Fibroblast of lung (primary cell): ENCODE measurements at regions not wholly inside any gene's neighbourhood (a gene's known extent, or its start where the extent isn't known, plus 50 kb on each side); places are given as distances from the start of the nearest gene placed in this dataset.

Experiments used
- DNase-seq, 2 donors: peaks; one replicate each; pipeline versions ENCODE4 v3.0.0 to v3.0.0-alpha.2; 2010; ENCODE audit warnings: low read depth in 2 of 2
- H2AFZ ChIP-seq: 2 replicates; pipeline ENCODE4 v1.5.1; 2012; ENCODE audit warnings: low read length, control low read depth, inconsistent platforms
- H3K27ac ChIP-seq: 2 replicates; pipeline ENCODE4 v1.5.1; 2011; ENCODE audit warnings: low read length, control low read depth; ENCODE audit not compliant: insufficient read depth
- H3K27me3 ChIP-seq: 2 replicates; pipeline ENCODE4 v1.5.1; 2011; ENCODE audit warnings: mild to moderate bottlenecking, low read length; ENCODE audit not compliant: control insufficient read depth, insufficient read depth
- H3K36me3 ChIP-seq: 2 replicates; pipeline ENCODE4 v1.5.1; 2011; ENCODE audit warnings: low read length; ENCODE audit not compliant: control insufficient read depth, insufficient read depth
- H3K4me1 ChIP-seq: 2 replicates; pipeline ENCODE4 v1.5.1; 2011; ENCODE audit warnings: low read length; ENCODE audit not compliant: control insufficient read depth, insufficient read depth; ENCODE audit errors: extremely low read depth
- H3K4me2 ChIP-seq: 2 replicates; pipeline ENCODE4 v1.5.1; 2011; ENCODE audit warnings: low read length, control low read depth; ENCODE audit not compliant: insufficient read depth; ENCODE audit errors: extremely low read depth
- H3K4me3 ChIP-seq, 4 experiments: fragments of 200-600 bp in 1 of 4; sonication (generic) in 1 of 4; replicated peaks in 1 of 4; 2 replicates each; pipeline ENCODE4 v1.5.1; 2011 to 2016; ENCODE audit warnings: low read length in 4 of 4, low read depth in 3 of 4, mild to moderate bottlenecking in 3 of 4, control low read depth in 2 of 4, inconsistent platforms in 1 of 4, mixed read lengths in 1 of 4; ENCODE audit not compliant: insufficient read depth in 1 of 4; ENCODE audit errors: control extremely low read depth in 1 of 4
- H3K79me2 ChIP-seq: 2 replicates; pipeline ENCODE4 v1.5.1; 2012; ENCODE audit warnings: mild to moderate bottlenecking, low read length, inconsistent platforms; ENCODE audit not compliant: control insufficient read depth, insufficient read depth
- H3K9ac ChIP-seq: 2 replicates; pipeline ENCODE4 v1.5.1; 2011; ENCODE audit warnings: mild to moderate bottlenecking, low read length, control low read depth; ENCODE audit not compliant: insufficient read depth
- H3K9me3 ChIP-seq: 2 replicates; pipeline ENCODE4 v1.5.1; 2012; ENCODE audit warnings: low read depth, low read length; ENCODE audit not compliant: control insufficient read depth, insufficient read depth
- H4K20me1 ChIP-seq: 2 replicates; pipeline ENCODE4 v1.5.1; 2011; ENCODE audit warnings: low read length; ENCODE audit not compliant: control insufficient read depth, insufficient read depth; ENCODE audit errors: extremely low read depth
- CTCF ChIP-seq, 2 donors: IDR thresholded peaks in 1 of 2; conservative IDR thresholded peaks in 1 of 2; 1 replicate in 1 of 2; 2 replicates in 1 of 2; pipeline ENCODE4 v1.5.1; 2011 to 2012; ENCODE audit warnings: low read length in 2 of 2, control low read depth in 1 of 2, inconsistent platforms in 1 of 2, low read depth in 1 of 2, mild to moderate bottlenecking in 1 of 2
- EZH2 ChIP-seq: IDR thresholded peaks from 2 replicates; pipeline ENCODE4 v1.5.1; 2012; ENCODE audit warnings: low read length, control low read depth, mild to moderate bottlenecking; ENCODE audit errors: missing control alignments

- H2AFZ ChIP-seq, result no peak overlapping the region
- H3K27me3 ChIP-seq, result no peaks in the 10 kb centered on the region
- peaks cover 2% of the 10 kb centered on the region for H4K20me1 ChIP-seq
- TF ChIP-seq CTCF (conservative IDR thresholded peaks at IDR 0.05 in 1 of 2, IDR thresholded peaks at IDR 0.05 in 1 of 2; ENCODE audit: low read depth in 1 of 2, low read length in 2 of 2) (no peak), EZH2 (no peak)
- H3K9ac ChIP-seq, result no peak overlapping the region
- H3K27ac ChIP-seq, result no peak overlapping the region
- no peaks in the 10 kb centered on the region for H3K36me3 ChIP-seq
- no peaks in the 10 kb centered on the region for H3K9me3 ChIP-seq
- H3K4me1 ChIP-seq, result no peaks in the 10 kb centered on the region
- DNase-seq, result no peak
- no peak overlapping the region for H3K4me3 ChIP-seq
- H3K79me2 ChIP-seq, result peaks cover 4% of the 10 kb centered on the region
- H3K4me2 ChIP-seq, result no peak overlapping the region
These were observed 182.2 kb downstream of the KITLG start for GRCh38 chr12:88398031-88398430.

GRCh38 chr12:88399811-88400210, 180.5 kb downstream of the KITLG start:
- H4K20me1 ChIP-seq, result peaks cover 2% of the 10 kb centered on the region
- H3K4me3 ChIP-seq, result no peak overlapping the region
- no peak overlapping the region for H3K4me2 ChIP-seq
- H3K4me1 ChIP-seq, result no peaks in the 10 kb centered on the region
- H3K36me3 ChIP-seq, result no peaks in the 10 kb centered on the region
- no peak overlapping the region for H3K27ac ChIP-seq
- DNase-seq, result no peak
- no peaks in the 10 kb centered on the region for H3K9me3 ChIP-seq
- TF ChIP-seq EZH2 (no peak), CTCF (conservative IDR thresholded peaks at IDR 0.05 in 1 of 2, IDR thresholded peaks at IDR 0.05 in 1 of 2; ENCODE audit: low read depth in 1 of 2, low read length in 2 of 2) (no peak)
- H3K27me3 ChIP-seq, result no peaks in the 10 kb centered on the region
- H3K9ac ChIP-seq, result no peak overlapping the region
- H3K79me2 ChIP-seq, result peaks cover 2% of the 10 kb centered on the region
- H2AFZ ChIP-seq, result no peak overlapping the region

GRCh38 chr12:88400302-88400701, 180.0 kb downstream of the KITLG start:
- Histone ChIP-seq H4K20me1 (peaks cover 2% of the 10 kb centered on the region), H3K79me2 (peaks cover 2% of the 10 kb centered on the region), H3K4me1 (no peaks in the 10 kb centered on the region), H3K9me3 (no peaks in the 10 kb centered on the region), H3K36me3 (no peaks in the 10 kb centered on the region), H3K27ac (no peak overlapping the region), H3K27me3 (no peaks in the 10 kb centered on the region), H3K4me2 (no peak overlapping the region), H3K4me3 (no peak overlapping the region), H2AFZ (no peak overlapping the region), H3K9ac (no peak overlapping the region)
- no peak for DNase-seq
- TF ChIP-seq CTCF (conservative IDR thresholded peaks at IDR 0.05 in 1 of 2, IDR thresholded peaks at IDR 0.05 in 1 of 2; ENCODE audit: low read depth in 1 of 2, low read length in 2 of 2) (no peak), EZH2 (no peak)
